Left ventricle myocardium inferior (tissue), 1 donor: ENCODE measurements at regions not wholly inside any gene's neighbourhood (a gene's known extent, or its start where the extent isn't known, plus 50 kb on each side); places are given as distances from the start of the nearest gene placed in this dataset.

Experiments used
- DNase-seq: peaks from one replicate; pipeline ENCODE4 v3.0.0-alpha.2; 2020
- H3K27ac ChIP-seq: fragments of 200-600 bp; replicated peaks from 2 replicates; pipeline ENCODE4 v1.8.0; 2021
- H3K27me3 ChIP-seq: fragments of 200-600 bp; 2 replicates; pipeline ENCODE4 v1.8.0; 2021; ENCODE audit warnings: low read depth
- H3K36me3 ChIP-seq: fragments of 200-600 bp; 2 replicates; pipeline ENCODE4 v1.8.0; 2021
- H3K4me1 ChIP-seq: fragments of 200-600 bp; 2 replicates; pipeline ENCODE4 v1.8.0; 2021
- H3K4me3 ChIP-seq: fragments of 200-600 bp; 2 replicates; pipeline ENCODE4 v1.8.0; 2021; ENCODE audit warnings: mild to moderate bottlenecking, moderate library complexity
- H3K9me3 ChIP-seq: fragments of 200-600 bp; replicated peaks from 2 replicates; pipeline ENCODE4 v1.8.0; 2021
- CTCF ChIP-seq: fragments of 200-600 bp; IDR thresholded peaks from 2 replicates; pipeline ENCODE4 v1.8.0; 2021; ENCODE audit warnings: antibody characterized with exemption, mild to moderate bottlenecking, borderline replicate concordance
- intact Hi-C: fragments of 100-400 bp; cut with micrococcal nuclease; formaldehyde crosslinking; loops from one replicate; pipeline ENCODE4 v1.11.0; 2022
- donor health status: DM: no; HTN: yes; CAD: no; lungs with severe emphysema.

DNA sequence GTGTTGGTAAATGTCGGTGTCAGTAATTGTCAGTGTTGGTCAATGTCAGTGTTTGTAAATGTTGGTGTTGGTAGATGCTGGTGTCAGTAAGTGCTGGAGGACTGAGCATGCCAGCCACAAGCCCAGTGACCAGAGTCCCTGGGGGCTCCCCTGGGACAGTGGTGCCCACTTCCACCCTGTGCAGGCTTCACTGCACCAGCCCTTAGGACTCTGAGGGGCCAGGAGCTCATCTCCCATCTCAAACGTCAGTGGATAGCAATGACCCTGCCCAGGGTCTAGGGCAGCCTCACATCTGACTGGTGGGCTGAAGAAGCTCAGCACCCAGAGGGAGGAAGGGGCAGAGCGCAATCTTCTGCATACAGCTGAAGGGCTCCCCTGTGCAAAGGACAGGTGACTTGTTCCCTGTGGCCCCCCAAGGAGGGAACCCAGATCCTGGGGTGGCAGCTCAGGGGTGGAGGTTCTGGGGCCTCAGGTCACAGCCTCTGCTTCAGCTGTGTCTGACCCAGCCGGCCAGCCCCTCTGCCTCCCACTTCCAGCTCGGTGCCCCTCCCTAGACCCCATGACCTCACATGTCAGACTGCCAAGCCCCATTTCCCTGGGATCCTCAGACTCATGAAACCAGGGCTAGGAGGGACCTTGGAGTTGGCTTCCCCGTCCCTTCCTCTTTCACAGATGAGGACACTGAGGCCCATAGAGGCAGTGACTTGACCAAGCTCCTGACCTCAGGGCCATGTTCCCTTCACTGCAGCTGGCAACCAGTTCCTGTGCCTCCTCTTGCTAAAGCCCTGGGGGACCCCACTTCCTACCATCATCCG, 138.4 kb downstream of the CRYBB2 start:
- Histone ChIP-seq H3K9me3 (no peaks in the 10 kb centered on the region), H3K36me3 (peaks cover 67% of the 10 kb centered on the region), H3K27ac (no peak overlapping the region), H3K4me1 (peaks cover 9% of the 10 kb centered on the region), H3K4me3 (no peak overlapping the region), H3K27me3 (no peaks in the 10 kb centered on the region)
- DNase-seq, result no peak
- TF ChIP-seq CTCF, result no peak
- intact Hi-C loops, result no loop called here

DNA sequence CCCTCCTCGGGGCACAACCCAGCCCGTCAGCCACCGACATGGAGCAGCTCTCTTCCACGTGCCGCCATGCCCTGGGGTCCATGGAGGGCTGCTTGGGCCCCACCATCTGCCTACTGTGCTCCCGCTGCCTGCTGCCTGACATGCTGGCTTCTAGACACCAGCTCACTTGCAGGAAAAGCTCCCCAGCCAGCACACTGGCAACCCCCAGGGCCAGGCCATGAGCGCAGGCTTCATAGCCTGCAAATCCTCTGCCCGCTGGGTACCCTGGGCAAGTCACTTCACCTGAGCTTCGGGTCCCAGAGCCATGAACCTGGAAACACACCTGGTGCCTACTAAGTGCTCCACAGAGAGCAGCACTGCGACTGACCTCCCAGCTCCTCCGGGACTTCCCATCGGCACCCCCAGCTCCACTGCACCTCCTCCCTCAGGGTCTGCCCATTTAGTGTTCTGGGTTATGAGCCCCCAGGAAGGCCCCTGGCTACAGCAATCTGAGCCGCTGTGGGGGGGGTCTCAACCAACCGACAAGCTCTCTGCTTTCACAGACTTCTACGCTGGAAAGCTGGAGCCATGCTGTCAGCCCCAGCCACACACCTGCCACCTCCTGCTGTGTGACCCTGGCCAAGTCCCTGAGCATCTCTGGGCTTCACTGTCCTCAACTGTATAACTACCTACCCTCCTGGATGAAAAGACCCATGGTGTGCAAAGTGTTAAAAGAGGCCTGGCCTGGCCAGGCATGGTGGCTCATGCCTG, 139.2 kb downstream of the CRYBB2 start:
- DNase-seq, result no peak
- Histone ChIP-seq H3K4me1 (peaks cover 14% of the 10 kb centered on the region), H3K27me3 (no peaks in the 10 kb centered on the region), H3K36me3 (peaks cover 60% of the 10 kb centered on the region), H3K27ac (no peak overlapping the region), H3K9me3 (no peaks in the 10 kb centered on the region), H3K4me3 (no peak overlapping the region)
- intact Hi-C loops, result no loop called here
- no peak for TF ChIP-seq CTCF

DNA sequence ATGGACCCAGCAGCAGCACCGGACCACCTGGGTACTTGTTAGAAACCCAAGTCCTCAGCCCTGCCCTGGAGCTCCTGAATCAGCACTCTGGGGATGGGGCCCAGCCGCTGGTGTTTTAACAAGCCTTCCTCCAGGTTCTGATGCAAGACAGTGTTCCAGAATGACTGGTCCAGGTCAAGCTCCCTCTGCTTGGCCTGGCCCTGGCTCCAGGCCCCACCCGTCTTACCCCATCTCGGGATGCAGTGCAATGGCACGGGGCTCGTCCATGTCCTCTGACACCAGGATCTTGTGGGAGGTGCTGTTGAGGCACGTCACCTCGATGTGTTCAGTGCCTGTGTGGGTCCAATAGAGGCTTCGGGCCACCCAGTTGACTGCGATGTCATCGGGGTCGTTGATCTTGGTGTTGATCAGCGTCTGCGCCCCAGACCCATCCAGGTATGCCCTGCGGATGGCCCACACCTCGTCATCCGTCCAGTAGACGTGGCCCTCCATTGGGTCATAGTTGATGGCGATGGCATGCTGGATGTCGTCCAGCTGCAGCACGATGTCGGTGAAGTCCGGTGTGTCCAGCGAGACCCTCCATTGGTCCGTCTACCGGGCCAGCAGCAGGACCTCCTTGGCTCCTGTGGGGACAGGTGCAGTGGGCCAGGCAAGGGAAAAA, 140.3 kb downstream of the CRYBB2 start:
- Histone ChIP-seq H3K4me1 (peaks cover 24% of the 10 kb centered on the region), H3K36me3 (peaks cover 49% of the 10 kb centered on the region), H3K27me3 (no peaks in the 10 kb centered on the region), H3K4me3 (no peak overlapping the region), H3K9me3 (no peaks in the 10 kb centered on the region), H3K27ac (no peak overlapping the region)
- intact Hi-C loops, result no loop called here
- TF ChIP-seq CTCF, result no peak
- DNase-seq, result no peak

- no peak for DNase-seq
- Histone ChIP-seq H3K4me3 (no peak overlapping the region), H3K4me1 (peaks cover 31% of the 10 kb centered on the region), H3K27me3 (no peaks in the 10 kb centered on the region), H3K9me3 (no peaks in the 10 kb centered on the region), H3K36me3 (peaks cover 43% of the 10 kb centered on the region), H3K27ac (no peak overlapping the region)
- no peak for TF ChIP-seq CTCF
- intact Hi-C loops, result no loop called here
These were observed 141.0 kb downstream of the CRYBB2 start for GRCh38 chr22:25360411-25360810.

GRCh38 chr22:25360891-25361645, 141.6 kb downstream of the CRYBB2 start:
- intact Hi-C loops, result no loop called here
- Histone ChIP-seq H3K27ac (no peak overlapping the region), H3K9me3 (no peaks in the 10 kb centered on the region), H3K36me3 (peaks cover 39% of the 10 kb centered on the region), H3K4me1 (peaks cover 38% of the 10 kb centered on the region), H3K4me3 (no peak overlapping the region), H3K27me3 (no peaks in the 10 kb centered on the region)
- DNase-seq, result no peak
- no peak for TF ChIP-seq CTCF
